ENCODE measurements at regions not wholly inside any gene's neighbourhood (a gene's known extent, or its start where the extent isn't known, plus 50 kb on each side); places are given as distances from the start of the nearest gene placed in this dataset.

DNA sequence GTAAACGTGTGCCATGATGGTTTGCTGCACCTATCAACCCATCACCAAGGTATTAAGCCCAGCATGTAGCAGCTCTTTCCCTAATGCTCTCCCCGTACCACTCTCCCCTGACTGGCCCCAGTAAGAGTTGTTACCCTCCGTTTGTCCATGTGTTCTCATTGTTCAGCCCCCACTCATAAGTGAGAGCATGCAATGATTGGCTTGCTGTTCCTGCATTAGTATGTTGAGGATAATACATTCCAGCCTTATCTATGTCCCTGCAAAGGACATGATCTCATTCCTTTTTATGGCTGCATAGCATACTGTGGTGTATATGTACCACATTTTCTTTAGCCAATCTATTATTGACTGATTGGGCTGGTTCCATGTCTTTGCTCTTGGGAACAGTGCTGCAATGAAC lies 1294.9 kb upstream of the CDH8 start:
- no peaks in the 10 kb centered on the region for H3K36me3 ChIP-seq (ENCODE audit: control insufficient read depth in 1 of 2, insufficient read depth in 2 of 2, low read length in 2 of 2)
- H3K4me3 ChIP-seq (ENCODE audit: low read depth in 1 of 2, low read length in 2 of 2) = no peak overlapping the region
- H3K9me3 ChIP-seq (ENCODE audit: control insufficient read depth in 1 of 2, low read length in 2 of 2) = no peaks in the 10 kb centered on the region
- H3K27ac ChIP-seq (ENCODE audit: low read length) = no peak overlapping the region
- no peaks in the 10 kb centered on the region for H3K4me1 ChIP-seq (ENCODE audit: control insufficient read depth in 1 of 2, insufficient read depth in 2 of 2, low read length in 2 of 2)
- no peaks in the 10 kb centered on the region for H3K27me3 ChIP-seq (ENCODE audit: low read depth, low read length)

DNA sequence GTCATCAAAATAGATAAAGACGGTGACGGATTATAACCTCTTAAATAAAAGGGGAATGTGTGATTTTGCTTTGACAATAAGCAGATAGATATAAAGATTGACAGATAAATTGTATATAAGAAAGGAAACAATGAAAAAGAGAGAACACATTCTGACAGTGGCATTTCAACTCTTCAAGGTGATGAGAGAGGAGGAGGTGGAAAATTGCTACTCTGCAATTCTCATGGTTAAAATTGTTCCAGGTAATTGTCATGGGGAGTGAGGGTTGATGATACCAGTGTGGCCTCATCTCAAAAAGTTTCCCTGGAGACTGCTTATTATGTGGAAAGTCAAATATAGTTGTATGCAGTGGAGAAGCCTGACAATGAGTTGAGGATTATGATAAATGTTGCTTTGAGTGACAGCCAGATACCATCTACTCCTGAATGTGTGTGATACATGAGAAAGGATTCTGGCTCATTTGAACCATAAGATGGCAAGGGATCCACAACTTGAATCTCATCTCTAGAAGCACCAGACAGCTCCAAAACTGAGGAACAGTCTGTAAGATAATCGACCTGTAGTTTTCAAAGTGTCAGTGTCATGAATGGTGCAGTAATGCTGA lies 1290.6 kb upstream of the CDH8 start:
- no peak overlapping the region for H3K4me3 ChIP-seq (ENCODE audit: low read depth in 1 of 2, low read length in 2 of 2)
- H3K27ac ChIP-seq (ENCODE audit: low read length) = no peak overlapping the region
- no peaks in the 10 kb centered on the region for H3K9me3 ChIP-seq (ENCODE audit: control insufficient read depth in 1 of 2, low read length in 2 of 2)
- H3K36me3 ChIP-seq (ENCODE audit: control insufficient read depth in 1 of 2, insufficient read depth in 2 of 2, low read length in 2 of 2) = no peaks in the 10 kb centered on the region
- H3K4me1 ChIP-seq (ENCODE audit: control insufficient read depth in 1 of 2, insufficient read depth in 2 of 2, low read length in 2 of 2) = no peaks in the 10 kb centered on the region
- no peaks in the 10 kb centered on the region for H3K27me3 ChIP-seq (ENCODE audit: low read depth, low read length)

DNA sequence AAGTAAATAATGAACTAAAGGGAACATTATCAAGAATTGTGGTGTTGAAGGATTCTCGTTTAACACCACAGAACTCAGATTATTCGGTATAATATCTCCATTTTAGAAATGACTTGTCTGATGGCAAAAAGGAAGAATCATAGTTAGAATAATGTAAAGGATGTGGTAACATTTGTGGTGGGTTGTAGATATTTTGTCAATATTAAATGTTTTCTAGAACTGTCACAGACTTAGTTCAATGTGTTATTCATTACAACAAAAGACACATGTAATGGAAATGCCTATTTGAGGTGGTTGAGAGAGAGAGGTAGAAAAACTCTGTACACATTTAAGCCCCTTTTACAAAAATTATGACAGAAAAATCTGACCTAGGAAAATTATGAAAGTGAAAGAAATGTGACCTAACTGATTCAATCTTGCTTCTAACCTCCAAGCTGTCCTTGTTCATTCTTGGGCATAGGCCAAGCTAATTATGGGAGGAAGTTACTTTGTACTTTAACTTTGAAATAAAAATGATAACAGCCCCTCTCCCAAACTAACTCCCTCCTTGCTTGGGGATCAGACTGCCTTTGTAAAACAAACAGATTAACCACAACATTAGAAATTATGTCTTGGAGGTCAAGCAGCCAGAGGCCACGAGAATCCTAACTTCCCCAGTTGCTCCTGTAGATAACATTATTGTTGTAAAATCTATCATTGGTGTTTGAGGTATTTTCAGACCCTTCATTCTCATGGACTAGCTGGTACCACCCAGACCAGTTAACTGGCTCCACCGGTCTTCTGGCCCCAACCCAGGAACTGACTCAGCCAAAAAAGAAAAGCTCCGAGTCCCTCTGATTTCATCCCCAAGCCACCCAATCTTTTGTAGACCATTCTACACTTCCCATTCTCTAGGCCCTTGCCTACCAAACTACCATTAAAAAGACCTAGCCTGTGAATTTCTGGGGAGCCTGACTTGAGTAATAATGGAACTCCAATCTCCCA lies 1287.8 kb upstream of the CDH8 start:
- Histone ChIP-seq H3K4me3 (ENCODE audit: low read depth in 1 of 2, low read length in 2 of 2) (no peak overlapping the region), H3K4me1 (ENCODE audit: control insufficient read depth in 1 of 2, insufficient read depth in 2 of 2, low read length in 2 of 2) (no peaks in the 10 kb centered on the region), H3K27ac (ENCODE audit: low read length) (no peak overlapping the region), H3K9me3 (ENCODE audit: control insufficient read depth in 1 of 2, low read length in 2 of 2) (no peaks in the 10 kb centered on the region), H3K27me3 (ENCODE audit: low read depth, low read length) (no peaks in the 10 kb centered on the region), H3K36me3 (ENCODE audit: control insufficient read depth in 1 of 2, insufficient read depth in 2 of 2, low read length in 2 of 2) (no peaks in the 10 kb centered on the region)

DNA sequence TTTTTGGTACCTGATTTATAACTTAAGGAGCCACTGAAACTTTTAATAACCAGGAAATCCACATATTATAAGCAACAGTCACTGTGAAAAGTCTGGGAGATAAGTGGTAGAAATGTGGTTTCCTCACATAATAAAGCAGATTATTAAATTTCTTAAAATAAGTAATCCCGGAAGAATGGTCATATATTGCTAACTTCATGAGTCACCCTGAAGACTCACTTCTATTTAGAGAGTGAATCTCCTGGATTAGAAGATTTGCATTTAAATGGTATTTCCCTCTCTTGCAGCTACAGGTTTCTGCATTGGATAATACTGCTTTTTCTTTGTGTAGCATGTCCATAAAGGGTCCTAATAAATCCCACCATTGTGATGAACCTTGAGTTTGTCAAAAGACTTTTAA lies 1286.8 kb upstream of the CDH8 start:
- H3K27ac ChIP-seq (ENCODE audit: low read length) = no peak overlapping the region
- no peaks in the 10 kb centered on the region for H3K4me1 ChIP-seq (ENCODE audit: control insufficient read depth in 1 of 2, insufficient read depth in 2 of 2, low read length in 2 of 2)
- H3K9me3 ChIP-seq (ENCODE audit: control insufficient read depth in 1 of 2, low read length in 2 of 2) = no peaks in the 10 kb centered on the region
- no peak overlapping the region for H3K4me3 ChIP-seq (ENCODE audit: low read depth in 1 of 2, low read length in 2 of 2)
- H3K27me3 ChIP-seq (ENCODE audit: low read depth, low read length) = no peaks in the 10 kb centered on the region
- no peaks in the 10 kb centered on the region for H3K36me3 ChIP-seq (ENCODE audit: control insufficient read depth in 1 of 2, insufficient read depth in 2 of 2, low read length in 2 of 2)

DNA sequence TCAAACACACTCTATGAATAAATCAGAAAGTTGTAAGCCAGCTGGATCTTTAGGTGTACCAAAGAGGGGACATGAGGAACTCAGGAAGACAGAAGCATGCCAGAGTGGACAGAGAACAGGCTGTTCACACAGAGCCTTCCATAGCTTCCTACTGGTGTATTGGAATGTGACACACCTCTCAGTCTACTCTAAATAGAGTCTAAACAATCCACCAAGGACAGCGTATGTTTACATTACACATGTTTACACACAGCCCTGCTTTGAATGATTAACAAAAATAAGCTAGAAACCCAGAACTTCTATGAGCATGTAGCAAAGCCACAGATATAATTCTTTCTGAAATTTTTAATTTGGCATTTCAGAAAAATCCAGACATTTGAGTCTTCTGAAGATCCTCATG lies 1279.0 kb upstream of the CDH8 start:
- H3K36me3 ChIP-seq (ENCODE audit: control insufficient read depth in 1 of 2, insufficient read depth in 2 of 2, low read length in 2 of 2) = no peaks in the 10 kb centered on the region
- H3K27ac ChIP-seq (ENCODE audit: low read length) = no peak overlapping the region
- H3K4me1 ChIP-seq (ENCODE audit: control insufficient read depth in 1 of 2, insufficient read depth in 2 of 2, low read length in 2 of 2) = no peaks in the 10 kb centered on the region
- no peaks in the 10 kb centered on the region for H3K27me3 ChIP-seq (ENCODE audit: low read depth, low read length)
- no peaks in the 10 kb centered on the region for H3K9me3 ChIP-seq (ENCODE audit: control insufficient read depth in 1 of 2, low read length in 2 of 2)
- no peak overlapping the region for H3K4me3 ChIP-seq (ENCODE audit: low read depth in 1 of 2, low read length in 2 of 2)

DNA sequence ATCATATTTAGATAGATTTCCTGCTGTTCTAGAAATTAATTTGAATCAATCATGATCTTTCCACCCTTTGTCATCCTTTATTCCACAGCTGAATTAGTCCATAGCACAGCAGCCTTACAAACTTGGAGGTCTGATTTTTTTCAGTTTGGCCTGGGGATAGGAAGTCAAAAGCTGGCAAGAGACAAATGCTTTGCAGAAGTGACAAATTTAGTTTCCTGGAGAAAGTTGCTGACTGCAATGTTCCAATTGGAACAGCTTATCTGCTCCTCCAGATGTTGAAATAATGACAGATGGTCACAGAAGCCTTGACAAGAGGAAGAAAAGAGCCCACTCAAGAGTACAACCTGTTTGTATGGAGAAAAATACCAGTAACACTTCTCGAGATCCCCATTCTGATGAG lies 1276.1 kb upstream of the CDH8 start:
- no peaks in the 10 kb centered on the region for H3K9me3 ChIP-seq (ENCODE audit: control insufficient read depth in 1 of 2, low read length in 2 of 2)
- no peaks in the 10 kb centered on the region for H3K4me1 ChIP-seq (ENCODE audit: control insufficient read depth in 1 of 2, insufficient read depth in 2 of 2, low read length in 2 of 2)
- H3K4me3 ChIP-seq (ENCODE audit: low read depth in 1 of 2, low read length in 2 of 2) = no peak overlapping the region
- H3K27me3 ChIP-seq (ENCODE audit: low read depth, low read length) = no peaks in the 10 kb centered on the region
- no peaks in the 10 kb centered on the region for H3K36me3 ChIP-seq (ENCODE audit: control insufficient read depth in 1 of 2, insufficient read depth in 2 of 2, low read length in 2 of 2)
- no peak overlapping the region for H3K27ac ChIP-seq (ENCODE audit: low read length)

DNA sequence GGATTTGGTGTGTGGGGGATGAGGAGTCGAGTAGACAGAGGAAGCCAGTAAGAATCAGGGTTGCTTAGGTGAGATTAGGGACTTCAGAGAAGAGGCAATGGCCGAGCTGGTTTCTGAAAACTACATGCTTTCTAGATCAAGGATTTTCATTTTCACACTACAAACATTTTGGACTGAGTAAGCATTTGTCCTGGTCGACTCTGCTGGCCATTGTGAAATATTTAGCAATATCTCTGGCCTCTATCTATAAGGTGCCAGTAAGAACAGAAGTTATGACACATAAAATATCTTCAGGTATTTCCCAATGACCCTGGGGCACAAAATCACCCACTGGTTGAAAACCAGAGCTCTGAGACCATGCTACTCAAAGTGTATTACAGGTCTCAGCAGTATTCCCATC lies 1275.1 kb upstream of the CDH8 start:
- H3K4me1 ChIP-seq (ENCODE audit: control insufficient read depth in 1 of 2, insufficient read depth in 2 of 2, low read length in 2 of 2) = no peaks in the 10 kb centered on the region
- H3K27me3 ChIP-seq (ENCODE audit: low read depth, low read length) = no peaks in the 10 kb centered on the region
- H3K27ac ChIP-seq (ENCODE audit: low read length) = no peak overlapping the region
- no peaks in the 10 kb centered on the region for H3K36me3 ChIP-seq (ENCODE audit: control insufficient read depth in 1 of 2, insufficient read depth in 2 of 2, low read length in 2 of 2)
- H3K9me3 ChIP-seq (ENCODE audit: control insufficient read depth in 1 of 2, low read length in 2 of 2) = no peaks in the 10 kb centered on the region
- H3K4me3 ChIP-seq (ENCODE audit: low read depth in 1 of 2, low read length in 2 of 2) = no peak overlapping the region

DNA sequence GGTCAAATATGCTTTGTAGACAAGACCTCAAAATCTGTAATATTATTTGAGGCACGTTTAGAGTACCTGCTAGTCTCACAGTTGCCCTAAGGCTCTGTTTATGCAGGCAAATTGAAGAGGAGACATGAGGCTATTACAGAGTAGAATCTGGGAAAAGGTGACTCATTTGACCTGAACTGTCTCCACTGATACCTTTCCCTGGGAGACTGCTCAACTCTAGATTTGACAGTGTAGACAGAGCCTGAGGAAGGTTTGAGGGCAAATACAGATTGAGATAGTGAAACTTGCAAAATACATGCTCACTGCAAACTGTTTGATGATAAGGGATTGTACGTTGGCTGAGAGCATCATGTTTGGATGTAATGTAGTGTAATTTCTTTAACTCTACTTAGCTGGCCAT lies 1266.6 kb upstream of the CDH8 start:
- Histone ChIP-seq H3K27me3 (ENCODE audit: low read depth, low read length) (no peaks in the 10 kb centered on the region), H3K27ac (ENCODE audit: low read length) (no peak overlapping the region), H3K4me3 (ENCODE audit: low read depth in 1 of 2, low read length in 2 of 2) (no peak overlapping the region), H3K4me1 (ENCODE audit: control insufficient read depth in 1 of 2, insufficient read depth in 2 of 2, low read length in 2 of 2) (no peaks in the 10 kb centered on the region), H3K36me3 (ENCODE audit: control insufficient read depth in 1 of 2, insufficient read depth in 2 of 2, low read length in 2 of 2) (no peaks in the 10 kb centered on the region), H3K9me3 (ENCODE audit: control insufficient read depth in 1 of 2, low read length in 2 of 2) (no peaks in the 10 kb centered on the region)

DNA sequence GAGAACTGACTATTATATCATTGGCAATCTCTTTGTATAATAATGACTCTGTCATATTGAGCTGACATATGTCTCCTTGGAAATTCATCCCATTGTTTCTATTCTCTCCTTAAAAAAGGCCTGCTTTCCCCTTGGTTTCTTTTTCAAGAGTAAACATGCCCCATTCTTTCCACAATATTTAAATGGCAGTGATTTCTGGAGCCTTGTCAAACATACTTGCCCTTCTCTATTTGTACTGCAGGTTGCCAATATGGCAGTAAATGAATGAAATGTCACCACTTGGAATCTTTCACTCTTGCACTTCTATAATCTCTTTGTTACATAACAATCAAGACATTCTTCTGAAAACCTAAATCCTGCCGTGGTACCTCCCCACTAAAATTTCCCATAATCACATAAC lies 1265.1 kb upstream of the CDH8 start:
- Histone ChIP-seq H3K27ac (ENCODE audit: low read length) (no peak overlapping the region), H3K27me3 (ENCODE audit: low read depth, low read length) (no peaks in the 10 kb centered on the region), H3K4me1 (ENCODE audit: control insufficient read depth in 1 of 2, insufficient read depth in 2 of 2, low read length in 2 of 2) (no peaks in the 10 kb centered on the region), H3K36me3 (ENCODE audit: control insufficient read depth in 1 of 2, insufficient read depth in 2 of 2, low read length in 2 of 2) (no peaks in the 10 kb centered on the region), H3K4me3 (ENCODE audit: low read depth in 1 of 2, low read length in 2 of 2) (no peak overlapping the region), H3K9me3 (ENCODE audit: control insufficient read depth in 1 of 2, low read length in 2 of 2) (no peaks in the 10 kb centered on the region)

DNA sequence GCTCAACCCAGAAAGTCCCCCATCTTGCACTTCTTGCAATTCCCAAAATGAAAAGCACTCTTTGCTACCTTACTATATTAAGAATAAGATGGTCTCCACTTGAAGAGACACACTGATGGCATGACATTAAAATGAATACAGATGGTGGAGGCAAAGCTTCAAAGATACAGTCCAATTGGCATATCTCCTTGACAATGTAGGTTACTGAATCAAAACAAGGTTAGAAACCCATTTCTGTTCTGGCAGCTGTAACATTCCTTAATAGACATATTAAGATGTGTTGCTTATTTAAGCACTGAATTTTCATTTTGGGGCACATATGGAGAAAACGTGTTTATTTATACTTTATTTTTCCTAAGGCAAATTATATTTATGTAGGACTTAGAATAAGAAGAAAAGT lies 1262.8 kb upstream of the CDH8 start:
- no peaks in the 10 kb centered on the region for H3K9me3 ChIP-seq (ENCODE audit: control insufficient read depth in 1 of 2, low read length in 2 of 2)
- H3K27me3 ChIP-seq (ENCODE audit: low read depth, low read length) = no peaks in the 10 kb centered on the region
- H3K27ac ChIP-seq (ENCODE audit: low read length) = no peak overlapping the region
- no peaks in the 10 kb centered on the region for H3K36me3 ChIP-seq (ENCODE audit: control insufficient read depth in 1 of 2, insufficient read depth in 2 of 2, low read length in 2 of 2)
- no peaks in the 10 kb centered on the region for H3K4me1 ChIP-seq (ENCODE audit: control insufficient read depth in 1 of 2, insufficient read depth in 2 of 2, low read length in 2 of 2)
- H3K4me3 ChIP-seq (ENCODE audit: low read depth in 1 of 2, low read length in 2 of 2) = no peak overlapping the region

DNA sequence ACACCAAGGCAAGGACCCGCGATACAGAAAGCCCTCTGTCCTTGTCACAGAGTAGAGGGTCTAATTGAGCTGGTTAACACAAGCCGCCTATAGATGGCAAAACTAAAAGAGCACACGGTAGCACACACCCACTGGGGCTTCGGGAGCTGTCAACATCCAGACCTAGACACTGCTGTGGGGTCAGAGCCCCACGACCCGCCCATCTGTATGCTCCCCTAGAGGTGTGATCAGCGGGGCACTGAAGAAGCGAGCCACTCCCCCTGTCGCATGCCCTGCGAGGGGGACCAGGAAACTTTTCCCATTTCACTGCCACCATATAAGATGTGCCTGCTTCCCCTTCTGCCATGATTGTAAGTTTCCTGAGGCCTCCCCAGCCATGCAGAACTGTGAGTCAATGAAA lies 1255.8 kb upstream of the CDH8 start:
- H3K27me3 ChIP-seq (ENCODE audit: low read depth, low read length) = no peaks in the 10 kb centered on the region
- no peak overlapping the region for H3K27ac ChIP-seq (ENCODE audit: low read length)
- no peaks in the 10 kb centered on the region for H3K9me3 ChIP-seq (ENCODE audit: control insufficient read depth in 1 of 2, low read length in 2 of 2)
- H3K36me3 ChIP-seq (ENCODE audit: control insufficient read depth in 1 of 2, insufficient read depth in 2 of 2, low read length in 2 of 2) = no peaks in the 10 kb centered on the region
- H3K4me1 ChIP-seq (ENCODE audit: control insufficient read depth in 1 of 2, insufficient read depth in 2 of 2, low read length in 2 of 2) = no peaks in the 10 kb centered on the region
- no peak overlapping the region for H3K4me3 ChIP-seq (ENCODE audit: low read depth in 1 of 2, low read length in 2 of 2)

Measured in muscle layer of duodenum (tissue), 2 donors.